ENCODE measurements at regions not wholly inside any gene's neighbourhood (a gene's known extent, or its start where the extent isn't known, plus 50 kb on each side); places are given as distances from the start of the nearest gene placed in this dataset.

DNA sequence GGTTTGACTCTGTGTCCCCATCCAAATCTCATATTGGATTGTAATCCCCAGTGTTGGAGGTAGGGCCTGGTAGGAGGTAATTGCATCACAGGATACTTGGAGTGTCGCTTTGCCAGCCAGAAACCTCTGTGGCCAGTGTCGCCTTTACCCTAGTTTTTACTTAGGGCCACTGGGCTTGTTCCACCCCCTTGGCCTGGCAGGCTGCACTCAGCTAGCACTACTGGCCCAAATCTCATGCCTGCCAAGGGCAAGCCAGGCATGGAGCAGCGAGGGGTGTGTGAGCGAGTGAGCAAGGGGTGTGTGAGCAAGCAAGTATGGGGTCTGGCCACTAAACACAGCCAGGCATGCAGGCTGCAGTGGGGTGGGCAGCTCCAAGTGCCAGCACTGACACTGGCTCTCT is 178.7 kb upstream of the MGAT5 start:
- no peak overlapping the region for H3K4me3 ChIP-seq (ENCODE audit: low read depth, low read length)
- no peak for TF ChIP-seq POLR2A (IDR thresholded peaks at IDR 0.05; ENCODE audit: extremely low read depth, insufficient read length)
- TF ChIP-seq, protein P1, sequence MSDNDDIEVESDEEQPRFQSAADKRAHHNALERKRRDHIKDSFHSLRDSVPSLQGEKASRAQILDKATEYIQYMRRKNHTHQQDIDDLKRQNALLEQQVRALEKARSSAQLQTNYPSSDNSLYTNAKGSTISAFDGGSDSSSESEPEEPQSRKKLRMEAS (IDR thresholded peaks at IDR 0.05; ENCODE audit: low read depth, low read length), result no peak
- no peak for TF ChIP-seq MYC (IDR thresholded peaks at IDR 0.05; ENCODE audit: low read depth, low read length)
- TF ChIP-seq, protein P2, sequence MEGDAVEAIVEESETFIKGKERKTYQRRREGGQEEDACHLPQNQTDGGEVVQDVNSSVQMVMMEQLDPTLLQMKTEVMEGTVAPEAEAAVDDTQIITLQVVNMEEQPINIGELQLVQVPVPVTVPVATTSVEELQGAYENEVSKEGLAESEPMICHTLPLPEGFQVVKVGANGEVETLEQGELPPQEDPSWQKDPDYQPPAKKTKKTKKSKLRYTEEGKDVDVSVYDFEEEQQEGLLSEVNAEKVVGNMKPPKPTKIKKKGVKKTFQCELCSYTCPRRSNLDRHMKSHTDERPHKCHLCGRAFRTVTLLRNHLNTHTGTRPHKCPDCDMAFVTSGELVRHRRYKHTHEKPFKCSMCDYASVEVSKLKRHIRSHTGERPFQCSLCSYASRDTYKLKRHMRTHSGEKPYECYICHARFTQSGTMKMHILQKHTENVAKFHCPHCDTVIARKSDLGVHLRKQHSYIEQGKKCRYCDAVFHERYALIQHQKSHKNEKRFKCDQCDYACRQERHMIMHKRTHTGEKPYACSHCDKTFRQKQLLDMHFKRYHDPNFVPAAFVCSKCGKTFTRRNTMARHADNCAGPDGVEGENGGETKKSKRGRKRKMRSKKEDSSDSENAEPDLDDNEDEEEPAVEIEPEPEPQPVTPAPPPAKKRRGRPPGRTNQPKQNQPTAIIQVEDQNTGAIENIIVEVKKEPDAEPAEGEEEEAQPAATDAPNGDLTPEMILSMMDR (IDR thresholded peaks at IDR 0.05; ENCODE audit: low read depth, low read length), result no peak
- no peak for DNase-seq (ENCODE audit: low read depth)

DNA sequence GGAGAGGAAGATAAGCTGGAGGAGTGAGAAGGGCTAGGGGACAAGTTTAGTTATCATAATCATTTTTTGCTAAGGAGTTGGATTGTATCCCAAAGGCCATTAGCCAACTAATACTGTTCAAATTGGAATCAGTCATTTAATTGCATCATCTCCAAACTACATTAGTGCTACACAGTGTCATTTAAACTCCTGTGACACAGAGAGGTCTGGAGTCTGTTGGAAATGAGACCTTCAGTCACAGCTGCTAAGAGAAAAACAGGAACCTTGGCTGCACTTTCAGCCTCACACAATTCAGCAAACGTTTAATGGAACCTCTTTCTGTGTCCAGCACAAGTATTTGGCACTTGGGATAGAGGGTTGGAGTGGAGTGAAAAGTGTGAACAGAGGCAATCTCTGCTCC is 175.5 kb upstream of the MGAT5 start:
- no peak for DNase-seq (ENCODE audit: low read depth)
- TF ChIP-seq MYC (IDR thresholded peaks at IDR 0.05; ENCODE audit: low read depth, low read length) (no peak), POLR2A (IDR thresholded peaks at IDR 0.05; ENCODE audit: extremely low read depth, insufficient read length) (no peak)
- TF ChIP-seq, protein P1 (IDR thresholded peaks at IDR 0.05; ENCODE audit: low read depth, low read length), result no peak
- TF ChIP-seq, protein P2 (IDR thresholded peaks at IDR 0.05; ENCODE audit: low read depth, low read length), result no peak
- no peak overlapping the region for H3K4me3 ChIP-seq (ENCODE audit: low read depth, low read length)

DNA sequence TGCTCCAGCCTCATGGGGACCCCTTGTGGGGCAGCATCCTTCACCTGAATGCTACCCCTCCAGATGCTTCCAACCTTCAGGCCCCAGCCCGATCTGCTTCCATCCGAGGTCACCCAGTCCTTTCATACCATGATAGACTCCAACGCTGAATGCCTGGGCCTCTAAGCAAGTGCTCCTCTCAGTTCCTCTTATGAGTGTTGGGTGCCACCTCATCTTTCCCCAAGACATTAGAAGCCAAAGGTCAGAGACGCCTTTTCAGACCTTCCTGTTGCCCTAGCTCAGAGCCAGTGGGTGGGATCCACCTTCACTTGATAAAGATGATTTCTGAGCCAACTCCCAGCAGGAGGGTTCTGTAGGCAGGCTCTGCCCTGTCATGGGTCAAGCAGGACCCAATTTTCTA is 174.5 kb upstream of the MGAT5 start:
- no peak for DNase-seq (ENCODE audit: low read depth)
- TF ChIP-seq, protein P2 (IDR thresholded peaks at IDR 0.05; ENCODE audit: low read depth, low read length), result no peak
- TF ChIP-seq POLR2A (IDR thresholded peaks at IDR 0.05; ENCODE audit: extremely low read depth, insufficient read length) (no peak), MYC (IDR thresholded peaks at IDR 0.05; ENCODE audit: low read depth, low read length) (no peak)
- TF ChIP-seq, protein P1 (IDR thresholded peaks at IDR 0.05; ENCODE audit: low read depth, low read length), result no peak
- no peak overlapping the region for H3K4me3 ChIP-seq (ENCODE audit: low read depth, low read length)

DNA sequence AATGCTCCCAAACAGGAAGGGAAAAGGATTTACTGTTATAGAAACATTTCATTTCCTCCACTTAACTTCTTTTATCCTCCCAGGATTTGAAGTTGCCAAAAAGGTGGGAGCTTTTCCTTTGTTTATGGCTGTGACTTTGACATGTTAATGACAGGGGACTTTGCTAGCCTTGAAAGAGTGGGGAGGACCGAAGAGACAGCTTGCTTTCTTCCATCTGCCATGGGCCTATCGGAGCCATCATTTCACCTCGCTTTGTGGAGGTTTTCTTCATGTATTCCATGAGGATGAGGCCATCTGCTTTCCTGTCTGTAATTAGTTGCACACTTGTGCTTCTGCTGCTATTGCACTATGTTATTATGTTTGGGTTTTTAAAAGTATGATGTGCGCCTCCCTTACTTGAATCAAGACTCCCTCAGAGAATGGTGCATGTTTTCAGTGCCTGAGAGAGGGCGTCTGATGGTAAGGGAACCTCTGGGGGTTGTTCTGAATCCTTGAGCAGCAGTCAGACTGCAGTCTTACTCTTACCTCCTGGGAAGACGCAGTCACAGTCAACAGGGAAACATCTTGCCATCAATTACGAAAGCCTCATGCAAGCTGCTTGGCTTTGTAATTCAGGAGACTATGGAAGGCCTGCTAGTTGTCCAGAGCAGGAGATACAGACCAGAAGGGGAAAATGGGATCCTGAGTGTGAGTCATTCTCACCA is 173.3 kb upstream of the MGAT5 start:
- no peak overlapping the region for H3K4me3 ChIP-seq (ENCODE audit: low read depth, low read length)
- TF ChIP-seq MYC (IDR thresholded peaks at IDR 0.05; ENCODE audit: low read depth, low read length), result no peak
- TF ChIP-seq, protein P2 (IDR thresholded peaks at IDR 0.05; ENCODE audit: low read depth, low read length), result no peak
- no peak for TF ChIP-seq POLR2A (IDR thresholded peaks at IDR 0.05; ENCODE audit: extremely low read depth, insufficient read length)
- TF ChIP-seq, protein P1 (IDR thresholded peaks at IDR 0.05; ENCODE audit: low read depth, low read length), result no peak
- no peak for DNase-seq (ENCODE audit: low read depth)

DNA sequence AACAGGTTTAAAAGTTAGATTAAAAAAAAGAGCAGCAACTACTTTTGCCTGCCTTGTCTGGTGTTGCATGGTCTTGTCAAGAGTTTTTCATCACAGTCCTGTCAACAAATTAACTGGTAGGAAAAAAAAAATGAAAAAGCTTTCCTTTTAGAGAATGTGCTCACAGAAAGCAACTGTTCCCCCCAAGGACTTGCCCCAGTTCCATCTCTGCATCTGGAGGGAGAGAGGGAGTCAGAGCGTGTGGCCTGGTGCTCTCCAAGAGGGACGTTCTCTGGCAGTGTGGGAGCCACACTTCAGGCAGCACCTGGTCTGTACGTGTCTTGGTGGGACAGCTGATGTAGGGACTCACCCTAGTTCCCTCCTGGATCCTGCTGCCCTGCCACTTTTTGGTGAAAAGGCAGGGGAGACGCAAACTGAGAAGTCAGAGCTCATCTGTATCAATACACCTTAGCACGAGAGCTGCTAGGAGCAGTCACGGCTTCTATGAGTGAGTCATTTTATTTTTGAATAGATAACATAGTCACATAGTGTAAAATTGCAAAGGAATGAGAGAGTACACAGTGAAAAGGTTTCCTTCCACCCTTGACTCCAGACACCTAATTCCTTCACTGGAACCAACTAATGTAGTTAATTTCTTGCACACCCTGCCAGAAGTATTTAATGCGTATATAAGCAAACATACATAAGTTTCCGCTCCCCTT is 172.5 kb upstream of the MGAT5 start:
- no peak for DNase-seq (ENCODE audit: low read depth)
- no peak overlapping the region for H3K4me3 ChIP-seq (ENCODE audit: low read depth, low read length)
- TF ChIP-seq, protein P2 (IDR thresholded peaks at IDR 0.05; ENCODE audit: low read depth, low read length), result no peak
- TF ChIP-seq POLR2A (IDR thresholded peaks at IDR 0.05; ENCODE audit: extremely low read depth, insufficient read length), result no peak
- no peak for TF ChIP-seq MYC (IDR thresholded peaks at IDR 0.05; ENCODE audit: low read depth, low read length)
- TF ChIP-seq, protein P1 (IDR thresholded peaks at IDR 0.05; ENCODE audit: low read depth, low read length), result no peak

Measured in NB4 (cell line).